Fibroblast of lung (primary cell): ENCODE measurements at regions not wholly inside any gene's neighbourhood (a gene's known extent, or its start where the extent isn't known, plus 50 kb on each side); places are given as distances from the start of the nearest gene placed in this dataset.

Experiments
- DNase-seq, 2 donors: peaks; one replicate each; pipeline versions ENCODE4 v3.0.0 to v3.0.0-alpha.2; 2010; ENCODE audit warnings: low read depth in 2 of 2
- H2AFZ ChIP-seq: 2 replicates; pipeline ENCODE4 v1.5.1; 2012; ENCODE audit warnings: low read length, control low read depth, inconsistent platforms
- H3K27ac ChIP-seq: 2 replicates; pipeline ENCODE4 v1.5.1; 2011; ENCODE audit warnings: low read length, control low read depth; ENCODE audit not compliant: insufficient read depth
- H3K27me3 ChIP-seq: 2 replicates; pipeline ENCODE4 v1.5.1; 2011; ENCODE audit warnings: mild to moderate bottlenecking, low read length; ENCODE audit not compliant: control insufficient read depth, insufficient read depth
- H3K36me3 ChIP-seq: 2 replicates; pipeline ENCODE4 v1.5.1; 2011; ENCODE audit warnings: low read length; ENCODE audit not compliant: control insufficient read depth, insufficient read depth
- H3K4me1 ChIP-seq: 2 replicates; pipeline ENCODE4 v1.5.1; 2011; ENCODE audit warnings: low read length; ENCODE audit not compliant: control insufficient read depth, insufficient read depth; ENCODE audit errors: extremely low read depth
- H3K4me2 ChIP-seq: 2 replicates; pipeline ENCODE4 v1.5.1; 2011; ENCODE audit warnings: low read length, control low read depth; ENCODE audit not compliant: insufficient read depth; ENCODE audit errors: extremely low read depth
- H3K4me3 ChIP-seq, 4 experiments: fragments of 200-600 bp in 1 of 4; sonication (generic) in 1 of 4; replicated peaks in 1 of 4; 2 replicates each; pipeline ENCODE4 v1.5.1; 2011 to 2016; ENCODE audit warnings: low read length in 4 of 4, low read depth in 3 of 4, mild to moderate bottlenecking in 3 of 4, control low read depth in 2 of 4, inconsistent platforms in 1 of 4, mixed read lengths in 1 of 4; ENCODE audit not compliant: insufficient read depth in 1 of 4; ENCODE audit errors: control extremely low read depth in 1 of 4
- H3K79me2 ChIP-seq: 2 replicates; pipeline ENCODE4 v1.5.1; 2012; ENCODE audit warnings: mild to moderate bottlenecking, low read length, inconsistent platforms; ENCODE audit not compliant: control insufficient read depth, insufficient read depth
- H3K9ac ChIP-seq: 2 replicates; pipeline ENCODE4 v1.5.1; 2011; ENCODE audit warnings: mild to moderate bottlenecking, low read length, control low read depth; ENCODE audit not compliant: insufficient read depth
- H3K9me3 ChIP-seq: 2 replicates; pipeline ENCODE4 v1.5.1; 2012; ENCODE audit warnings: low read depth, low read length; ENCODE audit not compliant: control insufficient read depth, insufficient read depth
- H4K20me1 ChIP-seq: 2 replicates; pipeline ENCODE4 v1.5.1; 2011; ENCODE audit warnings: low read length; ENCODE audit not compliant: control insufficient read depth, insufficient read depth; ENCODE audit errors: extremely low read depth
- CTCF ChIP-seq, 2 donors: IDR thresholded peaks in 1 of 2; conservative IDR thresholded peaks in 1 of 2; 1 replicate in 1 of 2; 2 replicates in 1 of 2; pipeline ENCODE4 v1.5.1; 2011 to 2012; ENCODE audit warnings: low read length in 2 of 2, control low read depth in 1 of 2, inconsistent platforms in 1 of 2, low read depth in 1 of 2, mild to moderate bottlenecking in 1 of 2
- EZH2 ChIP-seq: IDR thresholded peaks from 2 replicates; pipeline ENCODE4 v1.5.1; 2012; ENCODE audit warnings: low read length, control low read depth, mild to moderate bottlenecking; ENCODE audit errors: missing control alignments

GRCh38 chr11:29210426-29210825 is 806.4 kb downstream of the KCNA4 start:
- Histone ChIP-seq H3K27me3 (no peaks in the 10 kb centered on the region), H3K27ac (no peak overlapping the region), H2AFZ (no peak overlapping the region), H3K9ac (no peak overlapping the region), H3K36me3 (no peaks in the 10 kb centered on the region), H3K4me2 (no peak overlapping the region), H3K79me2 (no peaks in the 10 kb centered on the region), H3K4me1 (no peaks in the 10 kb centered on the region), H3K9me3 (no peaks in the 10 kb centered on the region), H4K20me1 (no peaks in the 10 kb centered on the region), H3K4me3 (no peak overlapping the region)
- no peak for DNase-seq
- no peak for TF ChIP-seq EZH2
- TF ChIP-seq CTCF (conservative IDR thresholded peaks at IDR 0.05 in 1 of 2, IDR thresholded peaks at IDR 0.05 in 1 of 2; ENCODE audit: low read depth in 1 of 2, low read length in 2 of 2): no peak

- H2AFZ ChIP-seq: no peak overlapping the region
- no peak overlapping the region for H3K4me3 ChIP-seq
- H3K4me2 ChIP-seq: no peak overlapping the region
- H3K9ac ChIP-seq: no peak overlapping the region
- H3K79me2 ChIP-seq: no peaks in the 10 kb centered on the region
- TF ChIP-seq CTCF (conservative IDR thresholded peaks at IDR 0.05 in 1 of 2, IDR thresholded peaks at IDR 0.05 in 1 of 2; ENCODE audit: low read depth in 1 of 2, low read length in 2 of 2): no peak
- no peaks in the 10 kb centered on the region for H3K9me3 ChIP-seq
- no peaks in the 10 kb centered on the region for H3K27me3 ChIP-seq
- H3K4me1 ChIP-seq: no peaks in the 10 kb centered on the region
- H3K36me3 ChIP-seq: no peaks in the 10 kb centered on the region
- peak in 1 of 2 donors; percentile 66 for DNase-seq
- H3K27ac ChIP-seq: no peak overlapping the region
- H4K20me1 ChIP-seq: no peaks in the 10 kb centered on the region
Observed at GRCh38 chr11:29208117-29208516, 808.7 kb downstream of the KCNA4 start.

DNA sequence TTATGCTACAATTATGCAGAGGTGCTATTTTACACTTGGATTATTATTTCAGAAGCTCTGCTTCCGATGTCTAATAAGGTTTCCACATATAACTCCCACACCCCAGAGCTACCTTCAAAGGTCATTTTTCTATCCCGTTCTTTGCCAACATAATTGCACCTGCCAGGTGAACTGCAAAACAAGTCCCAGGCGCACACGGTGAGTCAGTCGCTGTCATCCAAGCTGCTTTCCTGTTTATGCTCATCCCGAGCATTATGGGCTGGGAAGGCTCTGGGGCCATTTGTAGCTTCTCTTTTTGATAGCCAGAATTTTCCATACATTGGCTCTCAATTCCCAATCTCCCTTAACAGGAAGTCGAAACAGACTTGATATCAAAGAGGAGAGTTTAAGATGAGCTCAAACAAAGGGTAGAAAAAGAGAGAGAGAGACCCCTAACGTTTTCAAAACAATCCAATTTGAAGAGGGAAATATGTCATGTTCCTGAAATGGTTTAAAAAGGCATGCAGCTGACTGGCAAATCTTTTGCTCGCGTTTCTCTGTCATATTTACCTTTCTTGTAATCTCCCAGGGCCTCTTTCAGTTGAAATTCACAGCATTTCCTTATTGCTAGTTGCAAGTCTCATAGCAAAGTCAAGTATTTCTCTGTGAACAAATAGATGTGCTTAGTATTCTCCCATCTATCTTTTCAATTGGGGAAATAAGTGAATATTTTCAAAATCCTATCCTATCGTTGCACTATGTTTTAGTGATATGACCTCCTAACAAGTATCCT is 815.9 kb downstream of the KCNA4 start:
- TF ChIP-seq CTCF (conservative IDR thresholded peaks at IDR 0.05 in 1 of 2, IDR thresholded peaks at IDR 0.05 in 1 of 2; ENCODE audit: low read depth in 1 of 2, low read length in 2 of 2) (no peak), EZH2 (no peak)
- Histone ChIP-seq H3K9ac (no peak overlapping the region), H3K4me2 (no peak overlapping the region), H4K20me1 (no peaks in the 10 kb centered on the region), H3K27me3 (no peaks in the 10 kb centered on the region), H3K27ac (no peak overlapping the region), H3K4me1 (no peaks in the 10 kb centered on the region), H3K4me3 (no peak overlapping the region), H3K79me2 (no peaks in the 10 kb centered on the region), H2AFZ (no peak overlapping the region), H3K9me3 (no peaks in the 10 kb centered on the region), H3K36me3 (no peaks in the 10 kb centered on the region)
- no peak for DNase-seq
